HG03439 (cell line): ENCODE measurements at regions not wholly inside any gene's neighbourhood (a gene's known extent, or its start where the extent isn't known, plus 50 kb on each side); places are given as distances from the start of the nearest gene placed in this dataset.
"Not testable (repeated sequence)": the region's sequence is repeated elsewhere in the genome, so short reads cannot be mapped to it uniquely, and the experiment has no call there.

ENCODE experiments used
- ATAC-seq: cut with Tn5 transposase; IDR thresholded peaks from one replicate; pipeline ENCODE4 v1.9.1; 2021; ENCODE audit warnings: mild to moderate bottlenecking, moderate library complexity; ENCODE audit not compliant: unreplicated experiment

DNA sequence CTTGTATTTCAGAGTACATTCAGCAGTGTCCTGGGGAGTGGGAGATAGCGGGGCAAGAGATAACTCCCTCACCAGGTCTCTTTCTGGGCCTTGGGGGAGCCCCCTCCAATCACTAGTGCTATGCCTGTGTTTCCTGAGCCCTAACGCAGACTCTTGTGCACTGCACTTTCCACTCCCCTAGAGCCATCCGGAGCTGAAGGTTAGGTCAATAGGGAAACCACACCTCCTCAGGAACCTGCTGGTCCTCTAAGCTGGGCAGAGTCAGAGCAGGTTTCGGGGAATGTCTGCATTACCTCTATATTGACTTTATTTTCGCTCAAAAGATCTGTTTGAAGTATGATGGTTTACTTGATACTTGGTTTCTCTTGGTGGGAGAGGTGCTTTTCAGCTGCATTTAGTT lies 617.0 kb upstream of the ROBO1 start:
- no peak for ATAC-seq

DNA sequence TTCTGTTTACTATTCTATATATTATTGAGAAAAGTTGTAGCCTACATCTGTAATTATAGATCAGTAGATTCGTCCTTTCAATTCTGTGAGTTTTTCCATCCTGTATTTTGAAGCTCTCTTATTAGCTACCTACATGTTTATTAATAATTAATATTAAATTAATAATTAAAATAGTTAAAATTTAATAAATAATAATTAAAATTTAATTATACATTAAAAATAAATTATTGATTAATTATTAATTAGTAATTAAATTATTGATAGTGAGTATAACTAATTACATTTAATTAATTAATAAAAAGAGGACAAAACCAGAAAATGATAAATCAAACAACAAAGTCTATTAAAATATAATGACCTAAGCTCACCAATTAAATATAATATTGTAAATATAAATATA lies 606.6 kb upstream of the ROBO1 start:
- ATAC-seq, result no peak

DNA sequence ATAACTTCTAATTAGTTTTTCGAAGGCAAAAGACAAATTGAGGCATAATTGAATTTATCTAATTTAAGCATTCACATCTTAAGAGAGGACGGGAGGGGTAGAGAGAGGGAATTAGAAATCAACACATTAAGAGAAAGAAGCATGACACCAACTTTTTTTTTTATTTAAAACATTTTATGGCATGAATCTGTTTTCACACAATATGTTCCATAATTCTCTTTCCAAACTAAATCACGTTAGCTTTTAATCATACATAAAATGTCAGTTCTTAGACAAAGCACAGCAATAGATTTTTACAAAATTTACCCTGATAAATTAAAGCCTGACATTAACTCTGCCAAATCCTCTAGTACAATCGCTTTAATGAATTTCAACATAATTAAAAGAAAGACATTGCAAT lies 600.8 kb upstream of the ROBO1 start:
- ATAC-seq, result no peak

DNA sequence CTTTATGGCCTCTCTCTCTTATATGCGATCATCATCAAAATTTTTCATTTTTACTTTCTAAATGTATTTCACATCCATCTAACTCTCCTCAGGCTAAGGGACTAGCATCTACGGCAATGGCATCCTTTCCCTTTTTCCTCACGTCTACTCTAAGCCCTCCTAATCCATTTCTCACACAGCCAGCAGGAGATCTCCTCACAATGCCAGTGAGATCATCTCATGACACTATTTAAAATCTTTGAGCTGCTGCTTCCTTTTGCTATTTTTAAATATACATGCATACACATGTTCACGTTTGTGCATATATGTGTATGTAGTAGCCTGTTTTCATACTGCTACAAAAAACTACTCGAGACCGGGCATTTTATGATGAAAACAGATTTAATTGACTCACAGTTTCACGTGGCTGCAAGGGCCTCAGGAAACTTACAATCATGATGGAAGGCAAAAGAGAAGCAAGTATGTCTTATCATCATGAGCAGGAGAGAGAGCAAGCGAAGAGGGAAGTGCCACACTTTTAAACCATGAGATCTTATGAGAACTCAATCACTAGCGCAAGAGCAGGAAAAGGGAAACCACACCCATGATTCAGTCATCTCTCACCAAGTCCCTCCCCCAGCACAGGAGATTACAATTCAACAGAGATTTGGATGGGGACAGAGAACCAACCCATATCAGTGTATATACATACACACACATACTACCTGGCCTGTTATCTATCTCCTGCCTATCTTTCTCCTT lies 599.2 kb upstream of the ROBO1 start:
- ATAC-seq, result no peak

DNA sequence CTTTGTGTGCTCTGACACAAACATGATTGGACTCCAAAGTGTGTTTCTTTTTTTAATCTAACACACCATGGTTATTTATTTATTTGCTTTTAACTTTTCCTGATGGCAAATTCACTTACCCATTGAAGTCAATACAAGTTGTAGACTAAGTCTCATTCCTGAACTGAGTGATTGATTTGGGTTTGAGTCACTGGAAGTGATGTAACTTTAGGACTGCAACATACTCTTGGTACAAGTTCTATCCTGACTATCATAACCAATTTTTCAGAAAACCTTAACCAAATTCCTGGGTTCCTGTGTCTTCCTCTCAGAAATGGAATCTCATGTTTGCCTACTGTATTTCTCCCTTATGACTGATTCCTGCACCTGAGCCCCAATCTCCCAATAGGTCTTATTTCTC lies 590.0 kb upstream of the ROBO1 start:
- ATAC-seq, result no peak

DNA sequence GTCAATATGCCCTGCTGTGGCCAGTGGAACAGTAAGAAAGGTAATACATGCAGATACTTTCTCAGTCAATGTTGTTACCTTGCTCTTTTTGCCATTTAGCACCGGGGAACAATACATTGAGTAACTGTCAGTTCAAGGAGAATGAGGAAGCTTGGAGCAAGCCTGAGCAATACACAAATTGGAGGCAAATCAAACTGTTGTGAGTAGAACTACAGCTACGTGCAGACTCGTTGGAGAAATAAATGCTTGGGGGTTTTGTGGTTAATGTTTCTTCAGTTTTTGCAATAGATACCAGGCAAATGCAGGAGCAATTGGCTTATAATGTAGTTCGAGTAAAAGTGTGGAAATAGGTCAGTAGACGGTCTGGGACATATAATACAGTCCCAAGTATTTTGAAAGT lies 587.3 kb upstream of the ROBO1 start:
- no peak for ATAC-seq

DNA sequence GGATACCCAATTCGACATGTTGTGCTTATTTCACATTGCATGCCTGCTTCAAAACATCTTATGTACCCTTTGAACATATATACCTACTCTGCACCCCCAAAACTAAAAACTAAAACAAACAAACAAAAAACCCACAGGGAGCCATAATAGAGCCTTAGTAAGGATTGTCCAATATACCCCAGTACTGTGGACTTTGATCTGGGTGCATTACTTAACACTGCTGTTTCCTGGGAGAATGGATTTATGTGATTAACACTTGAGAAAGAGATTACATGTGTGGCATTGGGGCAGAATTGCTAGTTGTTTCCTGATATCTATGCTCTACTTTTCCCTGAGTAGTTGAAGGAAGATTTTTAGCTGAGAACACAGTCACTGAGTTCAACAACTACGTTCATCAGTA lies 583.4 kb upstream of the ROBO1 start:
- no peak for ATAC-seq

DNA sequence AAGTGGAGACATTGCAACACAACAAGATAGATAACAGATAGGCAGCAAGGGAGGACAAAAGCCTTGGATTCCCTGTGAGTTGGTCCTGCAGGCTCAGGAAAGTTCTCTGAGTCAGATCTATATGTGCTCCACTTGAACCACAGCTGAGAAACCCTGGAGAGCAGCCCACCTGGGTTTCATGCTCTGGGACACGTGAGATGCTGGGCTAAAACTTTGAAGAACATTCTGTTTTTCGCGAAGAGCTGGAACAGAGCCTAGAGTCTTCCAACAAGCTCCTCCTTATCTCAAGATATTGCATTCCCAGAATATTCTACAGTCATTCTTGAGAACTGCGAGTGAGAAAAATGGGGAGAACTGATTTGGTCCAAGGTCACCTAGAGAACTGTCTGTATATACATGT lies 583.0 kb upstream of the ROBO1 start:
- no peak for ATAC-seq

DNA sequence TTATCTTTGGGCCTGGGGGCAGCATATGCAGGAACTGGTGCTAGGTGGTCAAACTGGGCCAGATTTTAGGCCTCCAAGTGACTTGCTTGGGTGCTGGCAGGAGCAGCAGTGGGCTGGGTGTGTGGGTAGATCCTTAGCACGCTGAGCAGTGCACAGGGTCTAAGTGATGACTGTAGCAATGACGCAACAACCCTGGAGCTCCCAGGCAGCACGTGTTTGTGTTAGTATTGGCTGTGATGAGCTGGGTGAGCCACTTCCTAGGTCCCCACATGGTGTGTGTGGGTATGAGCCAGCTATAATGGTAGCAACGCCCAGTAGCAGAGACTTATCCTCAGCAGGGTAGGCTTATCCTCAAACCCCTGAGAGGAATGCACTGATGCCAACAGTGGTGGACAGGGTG lies 570.6 kb upstream of the ROBO1 start:
- no peak for ATAC-seq

DNA sequence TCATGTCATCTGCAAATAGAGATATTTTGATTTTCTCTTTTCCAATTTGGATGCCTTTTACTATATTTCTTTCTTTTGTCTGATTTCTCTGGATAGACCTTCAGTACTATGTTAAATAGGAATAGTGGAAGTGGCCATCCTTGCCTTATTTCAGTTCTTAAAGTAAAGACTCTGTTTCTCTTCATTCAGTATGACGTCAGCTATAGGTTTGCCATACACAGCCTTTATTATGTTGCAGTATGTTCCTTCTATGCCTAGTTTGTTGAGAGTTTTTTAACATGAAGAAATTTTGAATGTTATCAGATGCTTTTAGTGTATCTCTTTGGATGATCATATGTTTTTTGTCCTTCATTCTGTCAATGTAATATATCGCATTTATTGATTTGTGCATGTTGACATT lies 566.7 kb upstream of the ROBO1 start:
- ATAC-seq, result no peak

DNA sequence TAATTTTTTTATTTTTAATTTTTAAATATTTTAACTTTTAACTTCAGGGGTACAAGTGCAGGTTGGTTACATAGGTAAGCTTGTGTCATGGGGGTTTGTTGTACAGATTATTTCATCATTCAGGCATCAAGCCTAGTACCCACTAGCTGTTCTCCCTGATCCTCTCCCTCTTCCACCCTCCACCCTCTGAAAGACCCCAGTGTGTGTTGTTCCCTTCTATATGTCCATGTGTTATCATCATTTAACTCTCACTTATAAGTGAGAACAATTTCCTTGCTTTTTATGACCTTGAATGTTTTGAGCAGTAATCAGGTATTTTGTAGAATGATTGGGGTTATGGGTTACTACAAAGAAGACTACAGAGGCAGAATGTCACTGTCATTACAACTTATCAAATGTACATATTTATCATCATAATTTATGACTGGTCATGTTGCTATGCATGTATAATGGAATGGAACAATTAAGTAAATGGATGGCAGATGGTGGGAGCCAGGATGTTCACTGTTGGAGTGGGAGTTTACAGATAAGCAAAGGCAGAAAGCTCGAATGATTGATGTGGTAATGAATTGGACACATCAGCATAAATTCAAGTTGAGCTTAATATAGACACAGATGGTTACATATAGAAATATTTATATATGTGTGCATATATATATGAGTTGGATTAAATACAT lies 563.8 kb upstream of the ROBO1 start:
- ATAC-seq, result no peak

DNA sequence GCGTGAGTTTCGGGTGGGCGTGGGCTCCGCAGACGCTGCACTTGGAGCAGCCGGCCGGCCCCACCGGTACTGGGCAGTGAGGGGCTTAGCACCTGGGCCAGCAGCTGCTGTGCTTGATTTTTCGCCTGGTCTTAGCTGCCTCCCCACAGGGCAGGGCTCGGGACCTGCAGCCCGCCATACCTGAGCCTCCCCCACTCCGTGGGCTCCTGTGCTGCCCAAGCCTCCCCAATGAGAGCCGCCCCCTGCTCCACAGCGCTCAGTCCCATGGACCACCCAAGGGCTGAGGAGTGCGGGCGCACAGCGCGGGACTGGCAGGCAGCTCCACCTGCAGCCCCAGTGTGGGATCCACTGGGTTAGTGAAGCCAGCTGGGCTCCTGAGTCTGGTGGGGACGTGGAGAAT lies 546.7 kb upstream of the ROBO1 start:
- ATAC-seq, result not testable (repeated sequence)

DNA sequence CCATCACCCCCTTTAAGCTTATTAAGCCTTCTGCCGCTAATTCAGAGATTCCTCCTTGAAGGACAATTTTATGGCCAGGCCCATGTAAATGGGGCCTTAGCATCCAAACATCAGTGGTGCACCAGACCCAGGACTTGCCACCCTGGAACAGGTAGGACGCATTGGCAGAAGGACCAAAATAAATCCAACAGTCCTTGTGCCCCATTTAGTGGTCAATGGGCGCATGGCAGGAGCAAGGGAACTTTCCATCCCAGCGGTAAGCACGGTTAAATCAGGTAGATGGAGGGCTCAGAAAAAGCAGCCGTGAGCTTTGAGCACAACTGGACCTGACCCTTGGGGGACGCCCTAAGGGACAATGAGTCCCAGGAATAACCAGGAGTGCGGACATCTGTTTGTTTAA lies 540.8 kb upstream of the ROBO1 start:
- ATAC-seq, result no peak

DNA sequence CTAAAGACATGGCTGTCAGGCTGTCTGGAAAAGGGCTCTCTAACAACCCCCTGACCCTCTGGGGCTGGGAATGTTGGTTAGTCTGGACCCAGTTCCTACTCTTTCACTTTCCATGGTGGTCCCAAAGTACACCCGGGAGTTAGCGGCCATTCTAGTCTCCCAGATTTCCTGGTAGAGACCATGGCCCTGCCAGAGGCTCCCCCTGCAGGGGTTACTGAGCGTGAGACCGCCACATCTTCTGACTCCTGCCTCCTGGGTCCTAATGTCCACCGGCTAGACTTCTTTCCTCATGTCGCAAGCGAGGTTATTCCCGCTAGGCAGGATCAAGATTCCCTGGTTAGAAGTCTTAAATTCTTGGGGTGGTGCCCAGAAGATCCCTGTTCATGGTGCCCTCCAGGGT lies 540.0 kb upstream of the ROBO1 start:
- ATAC-seq, result no peak

DNA sequence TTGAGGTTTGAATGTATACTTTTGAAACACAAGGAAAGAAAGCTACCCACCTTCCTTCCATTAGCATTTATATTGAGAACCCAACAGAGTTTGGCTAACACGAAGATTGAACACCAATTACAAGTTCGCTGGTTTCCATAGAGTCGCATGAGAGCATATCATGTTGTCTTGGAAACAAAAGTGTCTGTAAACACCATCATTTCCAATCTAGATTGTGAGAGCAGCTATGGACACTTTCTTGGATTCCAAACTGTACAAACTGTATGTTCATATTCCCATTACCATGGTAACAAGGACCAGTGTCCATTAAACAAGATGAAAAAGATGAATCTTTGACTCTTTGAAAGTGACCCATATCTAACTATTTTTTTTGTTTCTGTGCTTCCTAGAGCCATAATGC lies 529.9 kb upstream of the ROBO1 start:
- no peak for ATAC-seq

DNA sequence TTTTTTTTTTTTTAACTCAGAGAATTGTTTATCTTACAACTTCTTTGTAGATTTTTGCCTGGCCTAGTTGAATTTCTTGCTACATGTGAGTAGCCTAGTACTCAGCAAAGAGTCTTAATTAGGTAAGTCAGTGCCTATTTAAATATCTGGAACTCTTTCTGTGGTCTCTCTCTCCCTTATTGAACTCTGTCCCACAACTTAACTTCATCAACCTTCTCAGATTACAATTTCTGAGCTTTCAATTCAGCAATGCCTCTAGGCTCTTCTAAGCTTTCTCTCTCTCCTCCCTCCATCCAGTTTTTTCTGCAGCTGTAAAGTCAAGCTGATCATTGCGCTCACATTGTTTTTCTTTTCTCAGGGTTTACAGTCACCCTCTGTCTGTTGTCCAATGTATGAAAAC lies 517.6 kb upstream of the ROBO1 start:
- ATAC-seq, result no peak

DNA sequence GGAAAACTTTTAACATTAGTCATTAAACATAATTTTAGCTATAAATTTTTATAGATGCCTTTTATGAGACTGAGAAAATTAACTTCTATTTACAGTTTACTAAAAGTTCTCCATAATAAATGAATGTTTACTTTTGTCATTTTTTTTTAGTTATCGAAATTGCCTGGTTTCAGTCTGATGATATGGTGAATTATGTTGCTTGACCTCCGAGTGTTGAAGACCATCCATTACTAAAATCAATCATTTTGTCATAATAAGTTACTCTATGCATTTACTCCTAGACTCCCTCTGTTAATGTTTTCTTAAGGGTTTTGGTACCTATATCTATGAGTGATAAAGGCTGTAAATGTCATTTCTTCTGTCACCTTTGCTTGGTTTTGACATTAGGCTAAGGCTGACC lies 516.0 kb upstream of the ROBO1 start:
- no peak for ATAC-seq

DNA sequence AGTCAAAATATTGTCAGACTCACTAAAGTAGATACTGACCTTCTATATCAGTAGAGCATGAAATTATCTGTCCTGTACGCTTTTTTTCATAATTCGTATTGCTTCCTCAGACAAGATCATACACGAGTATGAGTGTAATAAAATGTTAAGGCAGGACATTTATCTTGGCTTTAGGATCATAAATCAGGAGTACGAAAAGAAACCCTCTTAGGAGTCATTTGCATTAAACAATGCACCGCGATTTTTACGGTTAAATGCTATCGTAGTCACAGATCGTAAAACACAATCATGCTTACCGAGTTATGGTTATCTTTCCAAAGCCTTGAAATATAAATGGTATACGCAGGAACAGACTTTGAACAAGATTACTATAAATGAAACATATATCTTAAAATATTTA lies 510.3 kb upstream of the ROBO1 start:
- no peak for ATAC-seq

DNA sequence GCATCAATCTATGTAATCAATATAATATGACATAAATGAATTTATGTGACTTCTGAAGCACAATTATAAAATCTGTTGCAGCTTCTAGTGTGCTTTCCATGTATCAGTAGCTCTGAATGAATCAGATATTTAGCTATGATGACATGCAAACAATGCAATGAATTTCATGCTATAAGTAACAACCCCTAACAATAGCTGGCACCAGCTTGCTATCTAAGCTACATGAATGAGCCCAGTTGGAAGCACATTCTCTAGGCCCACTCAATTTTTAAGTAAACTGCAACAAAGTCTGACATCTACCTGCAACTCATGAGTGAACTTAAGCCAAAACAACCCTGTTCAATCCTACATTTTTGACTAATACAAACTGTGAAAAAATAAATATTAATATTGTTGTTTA lies 507.3 kb upstream of the ROBO1 start:
- no peak for ATAC-seq

DNA sequence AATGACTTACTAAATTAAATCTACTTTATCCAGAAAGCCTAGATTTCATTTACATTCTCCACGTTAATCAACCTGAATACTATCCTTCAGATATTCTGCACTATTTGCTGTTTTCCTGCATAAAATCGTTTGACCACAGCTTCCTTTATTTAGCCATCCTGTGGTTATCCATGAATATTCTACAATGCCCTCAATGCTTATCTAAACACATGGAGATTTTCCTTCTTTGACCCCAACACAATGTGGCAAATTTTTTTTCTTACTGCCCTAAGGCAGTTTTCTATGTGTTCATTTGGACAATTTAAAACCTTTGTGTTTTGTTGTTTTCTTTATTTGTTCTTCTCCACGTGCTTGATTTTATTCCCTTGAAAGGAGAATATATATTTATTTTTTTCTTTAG lies 495.5 kb upstream of the ROBO1 start:
- ATAC-seq, result no peak

DNA sequence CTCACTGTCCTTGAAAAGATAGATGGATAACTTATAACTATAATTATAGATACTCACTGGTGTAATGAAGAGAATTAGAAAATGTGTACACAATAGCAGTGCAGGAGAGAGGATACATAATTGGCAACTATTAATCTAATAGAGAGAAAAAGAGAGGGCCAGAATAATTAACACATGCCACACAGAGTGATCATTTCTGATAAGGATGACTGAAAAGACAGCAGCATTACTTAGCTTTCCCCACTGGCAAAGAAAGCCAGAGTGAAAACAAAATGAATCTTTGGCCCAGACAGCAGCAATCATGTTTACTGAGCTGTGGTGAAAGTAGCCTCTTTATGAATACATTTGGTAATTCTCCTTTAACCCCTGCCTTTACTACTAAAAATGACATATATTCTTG lies 493.3 kb upstream of the ROBO1 start:
- ATAC-seq, result no peak

DNA sequence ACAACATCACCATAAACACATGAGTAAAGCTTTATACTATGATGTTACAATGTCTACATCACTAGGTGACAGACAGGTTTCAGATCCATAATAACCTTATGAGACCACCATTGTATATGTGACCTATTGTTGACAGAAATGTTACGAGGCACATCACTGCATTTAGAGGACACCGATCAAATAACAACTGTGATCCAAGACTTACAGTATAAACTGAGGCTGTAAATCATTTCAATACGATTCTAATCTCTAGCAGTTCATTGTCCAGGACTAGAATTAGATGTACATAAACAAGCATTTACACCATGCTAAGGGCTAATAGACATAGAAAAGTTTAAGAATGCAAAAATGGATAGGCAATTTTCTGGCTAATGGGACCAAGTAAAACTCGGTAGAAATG lies 491.9 kb upstream of the ROBO1 start:
- ATAC-seq, result no peak

DNA sequence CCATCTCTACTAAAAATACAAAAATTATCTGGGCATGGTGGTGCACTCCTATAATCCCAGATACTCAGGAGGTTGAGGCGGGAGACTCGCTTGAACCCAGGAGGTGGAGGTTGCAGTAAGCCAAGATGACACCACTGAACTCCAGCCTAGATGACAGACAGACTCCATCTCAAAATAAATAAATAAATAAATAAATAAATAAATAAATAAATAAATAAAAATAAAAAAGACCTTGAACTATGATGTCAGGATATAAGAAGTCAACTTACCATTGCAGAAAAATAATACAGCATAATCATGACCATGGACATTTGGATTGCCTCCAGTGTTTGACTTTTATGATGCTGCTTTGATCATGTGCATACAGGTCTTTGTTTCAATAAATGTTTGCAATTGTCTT lies 484.3 kb upstream of the ROBO1 start:
- no peak for ATAC-seq
